SU-DHL-6 (cell line): ENCODE measurements at regions not wholly inside any gene's neighbourhood (a gene's known extent, or its start where the extent isn't known, plus 50 kb on each side); places are given as distances from the start of the nearest gene placed in this dataset.

Source experiments
- H2AFZ ChIP-seq: fragments of 200-600 bp; sonication (generic); 2 replicates; pipeline ENCODE4 v1.6.1; 2014; ENCODE audit warnings: low read depth, mild to moderate bottlenecking, moderate library complexity, mixed read lengths, antibody characterized with exemption, low read length; ENCODE audit not compliant: severe bottlenecking
- H3F3A ChIP-seq: fragments of 200-600 bp; shearing (Covaris generic); 2 replicates; pipeline ENCODE4 v1.6.0; 2016; ENCODE audit warnings: antibody characterized with exemption, mild to moderate bottlenecking; ENCODE audit not compliant: insufficient read depth
- H3K27ac ChIP-seq: fragments of 200-600 bp; sonication (generic); 2 replicates; pipeline ENCODE4 v1.5.1; 2016; ENCODE audit warnings: low read depth, mild to moderate bottlenecking, low read length, moderate library complexity, mixed read lengths
- H3K27me3 ChIP-seq: fragments of 200-600 bp; sonication (generic), shearing (Covaris generic); 2 replicates; pipeline ENCODE4 v1.6.0; 2014; ENCODE audit warnings: mild to moderate bottlenecking, low read length
- H3K36me3 ChIP-seq: fragments of 200-600 bp; sonication (generic); 2 replicates; pipeline ENCODE4 v1.6.1; 2014; ENCODE audit warnings: mild to moderate bottlenecking, low read length, mixed read lengths
- H3K4me2 ChIP-seq: fragments of 300-600, 200-600 bp; shearing (Covaris generic), sonication (generic); 2 replicates; pipeline ENCODE4 v1.6.0; 2014; ENCODE audit warnings: low read length, low read depth, mild to moderate bottlenecking; ENCODE audit not compliant: poor library complexity, severe bottlenecking
- H3K4me3 ChIP-seq: fragments of 200-600 bp; sonication (generic); 2 replicates; pipeline ENCODE4 v1.5.1; 2014; ENCODE audit warnings: antibody characterized with exemption, low read length, mild to moderate bottlenecking, mixed read lengths; ENCODE audit not compliant: insufficient read depth, poor library complexity, severe bottlenecking
- H3K79me2 ChIP-seq: fragments of 200-600 bp; sonication (generic); 2 replicates; pipeline ENCODE4 v1.6.1; 2014; ENCODE audit warnings: mild to moderate bottlenecking, low read length, moderate library complexity; ENCODE audit not compliant: insufficient read depth
- H3K9ac ChIP-seq: fragments of 200-600 bp; sonication (generic); 2 replicates; pipeline ENCODE4 v1.7.0; 2014; ENCODE audit warnings: mild to moderate bottlenecking, low read length
- H3K9me2 ChIP-seq: fragments of 200-600 bp; sonication (generic); replicated peaks from 2 replicates; pipeline ENCODE4 v1.6.1; 2014; ENCODE audit warnings: low read length; ENCODE audit not compliant: insufficient read depth
- H3K9me3 ChIP-seq: fragments of 200-600 bp; sonication (generic); 2 replicates; pipeline ENCODE4 v1.6.1; 2014; ENCODE audit warnings: low read length, mixed read lengths; ENCODE audit not compliant: insufficient read depth
- H4K20me1 ChIP-seq: fragments of 200-600 bp; sonication (generic); 2 replicates; pipeline ENCODE4 v1.6.1; 2014; ENCODE audit warnings: low read depth, mild to moderate bottlenecking, antibody characterized with exemption, low read length, moderate library complexity, mixed read lengths
- CTCF ChIP-seq: fragments of 200-600 bp; sonication (generic); IDR thresholded peaks from one replicate; pipeline ENCODE4 v1.5.1; 2017; ENCODE audit warnings: antibody characterized with exemption, mild to moderate bottlenecking, low read length, moderate library complexity; ENCODE audit not compliant: insufficient read depth, poor library complexity, severe bottlenecking
- EZH2phosphoT487 ChIP-seq: fragments of 200-600 bp; sonication (generic), shearing (Covaris generic); conservative IDR thresholded peaks from 2 replicates; pipeline ENCODE4 v1.6.1; 2018; ENCODE audit warnings: mild to moderate bottlenecking, antibody characterized with exemption, low read length, moderate library complexity, mixed read lengths

- no peaks in the 10 kb centered on the region for H4K20me1 ChIP-seq
- no peak overlapping the region for H3K4me3 ChIP-seq
- H3K36me3 ChIP-seq: no peaks in the 10 kb centered on the region
- no peaks in the 10 kb centered on the region for H3K9me2 ChIP-seq
- H3K4me2 ChIP-seq: no peak overlapping the region
- H3K27ac ChIP-seq: no peak overlapping the region
- H3K9ac ChIP-seq: no peak overlapping the region
- no peaks in the 10 kb centered on the region for H3K9me3 ChIP-seq
- no peaks in the 10 kb centered on the region for H3K27me3 ChIP-seq
- H3K79me2 ChIP-seq: no peaks in the 10 kb centered on the region
- TF ChIP-seq CTCF: no peak
- TF ChIP-seq EZH2phosphoT487: no peak
- H3F3A ChIP-seq: no peaks in the 10 kb centered on the region
- H2AFZ ChIP-seq: no peak overlapping the region
Measured at GRCh38 chr9:109639674-109640579, 140.1 kb upstream of the PALM2AKAP2 start.

GRCh38 chr9:109640580-109641371, 139.2 kb upstream of the PALM2AKAP2 start:
- H3K27ac ChIP-seq: no peak overlapping the region
- no peaks in the 10 kb centered on the region for H3K27me3 ChIP-seq
- H4K20me1 ChIP-seq: no peaks in the 10 kb centered on the region
- H3F3A ChIP-seq: no peaks in the 10 kb centered on the region
- no peak overlapping the region for H3K9ac ChIP-seq
- H3K9me2 ChIP-seq: no peaks in the 10 kb centered on the region
- no peak overlapping the region for H3K4me2 ChIP-seq
- no peaks in the 10 kb centered on the region for H3K79me2 ChIP-seq
- H3K4me3 ChIP-seq: no peak overlapping the region
- TF ChIP-seq EZH2phosphoT487 (no peak), CTCF (no peak)
- H2AFZ ChIP-seq: no peak overlapping the region
- no peaks in the 10 kb centered on the region for H3K9me3 ChIP-seq
- H3K36me3 ChIP-seq: no peaks in the 10 kb centered on the region

GRCh38 chr9:109641372-109641659, 138.7 kb upstream of the PALM2AKAP2 start:
- Histone ChIP-seq H3F3A (no peaks in the 10 kb centered on the region), H3K9ac (no peak overlapping the region), H3K9me2 (no peaks in the 10 kb centered on the region), H3K79me2 (no peaks in the 10 kb centered on the region), H4K20me1 (no peaks in the 10 kb centered on the region), H3K27me3 (no peaks in the 10 kb centered on the region), H2AFZ (no peak overlapping the region), H3K9me3 (no peaks in the 10 kb centered on the region), H3K4me2 (no peak overlapping the region), H3K36me3 (no peaks in the 10 kb centered on the region), H3K4me3 (no peak overlapping the region), H3K27ac (no peak overlapping the region)
- TF ChIP-seq CTCF (no peak), EZH2phosphoT487 (no peak)
